GM23338 (cell line): ENCODE measurements at regions not wholly inside any gene's neighbourhood (a gene's known extent, or its start where the extent isn't known, plus 50 kb on each side); places are given as distances from the start of the nearest gene placed in this dataset.

ENCODE experiments used
- ATAC-seq: fragments of 200-7000 bp; cut with Tn5 transposase; 3 replicates; pipeline ENCODE4 v1.9.1; 2020
- DNase-seq: peaks from one replicate; pipeline ENCODE4 v3.0.0-alpha.2; 2015; ENCODE audit warnings: low spot score
- H2AFZ ChIP-seq: fragments of 200-600 bp; sonication (generic); 2 replicates; pipeline ENCODE4 v1.8.0; 2016; ENCODE audit warnings: antibody characterized with exemption, mild to moderate bottlenecking, moderate library complexity
- H3F3A ChIP-seq: fragments of 200-600 bp; sonication (generic); replicated peaks from 2 replicates; pipeline ENCODE4 v1.8.0; 2017; ENCODE audit warnings: antibody characterized with exemption, mixed run types, low read depth
- H3K27ac ChIP-seq: fragments of 200-600 bp; sonication (generic); 2 replicates; pipeline ENCODE4 v1.6.1; 2016; ENCODE audit warnings: low read depth
- H3K27me3 ChIP-seq: fragments of 200-600 bp; sonication (generic); 2 replicates; pipeline ENCODE4 v1.8.0; 2016; ENCODE audit warnings: mild to moderate bottlenecking, mixed run types, moderate library complexity; ENCODE audit not compliant: insufficient read depth
- H3K36me3 ChIP-seq: fragments of 200-600 bp; sonication (generic); 2 replicates; pipeline ENCODE4 v1.8.0; 2016; ENCODE audit warnings: mild to moderate bottlenecking; ENCODE audit not compliant: insufficient read depth
- H3K4me1 ChIP-seq: fragments of 200-600 bp; sonication (generic); 2 replicates; pipeline ENCODE4 v1.8.0; 2016; ENCODE audit warnings: mild to moderate bottlenecking, moderate library complexity; ENCODE audit not compliant: insufficient read depth
- H3K4me2 ChIP-seq: fragments of 200-600 bp; sonication (generic); 2 replicates; pipeline ENCODE4 v1.7.1; 2017; ENCODE audit warnings: mixed run types
- H3K4me3 ChIP-seq: fragments of 200-600 bp; sonication (generic); 2 replicates; pipeline ENCODE4 v1.6.1; 2016; ENCODE audit warnings: mixed run types
- H3K79me2 ChIP-seq: fragments of 200-600 bp; sonication (generic); replicated peaks from 2 replicates; pipeline ENCODE4 v1.8.0; 2017; ENCODE audit warnings: mild to moderate bottlenecking; ENCODE audit not compliant: insufficient read depth
- H3K9me2 ChIP-seq: fragments of 200-600 bp; sonication (generic); 2 replicates; pipeline ENCODE4 v1.8.0; 2017; ENCODE audit not compliant: insufficient read depth
- H4K20me1 ChIP-seq: fragments of 200-600 bp; sonication (generic); replicated peaks from 2 replicates; pipeline ENCODE4 v1.8.0; 2017; ENCODE audit warnings: mild to moderate bottlenecking; ENCODE audit not compliant: insufficient read depth
- H3K27ac Mint-ChIP-seq: 2 replicates; pipeline ENCODE4 v1.8.0; 2020; ENCODE audit warnings: inconsistent platforms, mild to moderate bottlenecking, moderate library complexity, mixed read lengths
- H3K27me3 Mint-ChIP-seq: 3 replicates; pipeline ENCODE4 v1.8.0; 2022; ENCODE audit warnings: low read depth, mild to moderate bottlenecking, moderate library complexity, mixed read lengths, inconsistent platforms; ENCODE audit not compliant: insufficient read depth, poor library complexity
- H3K36me3 Mint-ChIP-seq: 3 replicates; pipeline ENCODE4 v1.8.0; 2021; ENCODE audit warnings: low read depth, mild to moderate bottlenecking, inconsistent platforms, moderate library complexity, mixed read lengths
- H3K4me1 Mint-ChIP-seq: 3 replicates; pipeline ENCODE4 v1.8.0; 2020; ENCODE audit warnings: mild to moderate bottlenecking, inconsistent platforms, mixed read lengths
- H3K4me3 Mint-ChIP-seq: 3 replicates; pipeline ENCODE4 v1.8.0; 2021; ENCODE audit warnings: moderate library complexity, mild to moderate bottlenecking, inconsistent platforms, mixed read lengths
- H3K9me3 Mint-ChIP-seq: 3 replicates; pipeline ENCODE4 v1.8.0; 2020; ENCODE audit warnings: moderate library complexity, mild to moderate bottlenecking, inconsistent platforms, mixed read lengths
- CREB1 ChIP-seq: fragments of 250-450 bp; sonication (Bioruptor Pico); IDR thresholded peaks from 2 replicates; pipeline ENCODE4 v1.5.0; 2020; ENCODE audit warnings: low read depth, mild to moderate bottlenecking, moderate library complexity
- CTCF ChIP-seq, 2 experiments: fragments of 200-600 bp in 1 of 2; sonication (generic) in 1 of 2; conservative IDR thresholded peaks; 2 replicates each; pipeline versions ENCODE4 v1.5.1 to v1.6.1; 2016 to 2017; ENCODE audit warnings: antibody characterized with exemption in 2 of 2, low read depth in 2 of 2, mild to moderate bottlenecking in 2 of 2, moderate library complexity in 1 of 2
- ETS1 ChIP-seq: IDR thresholded peaks from 2 replicates; pipeline ENCODE4 v1.6.1; 2016; ENCODE audit warnings: antibody characterized with exemption
- EZH2 ChIP-seq: fragments of 200-600 bp; sonication (generic); IDR thresholded peaks from one replicate; pipeline ENCODE4 v1.8.0; 2017; ENCODE audit warnings: antibody characterized with exemption, mild to moderate bottlenecking, low read depth; ENCODE audit not compliant: unreplicated experiment
- EZH2phosphoT487 ChIP-seq: fragments of 200-600 bp; sonication (generic); IDR thresholded peaks from one replicate; pipeline ENCODE4 v1.8.1; 2018; ENCODE audit warnings: antibody characterized with exemption; ENCODE audit not compliant: unreplicated experiment
- JUNB ChIP-seq: IDR thresholded peaks from one replicate; pipeline ENCODE4 v1.6.1; 2016; ENCODE audit warnings: antibody characterized with exemption; ENCODE audit not compliant: unreplicated experiment
- NANOG ChIP-seq: IDR thresholded peaks from 2 replicates; pipeline ENCODE4 v1.6.1; 2016; ENCODE audit warnings: antibody characterized with exemption, borderline replicate concordance
- POLR2AphosphoS5 ChIP-seq: IDR thresholded peaks from 2 replicates; pipeline ENCODE4 v1.6.1; 2016; ENCODE audit warnings: antibody characterized with exemption, low read depth
- STAT1 ChIP-seq: IDR thresholded peaks from one replicate; pipeline ENCODE4 v1.6.1; 2016; ENCODE audit warnings: antibody characterized with exemption; ENCODE audit not compliant: unreplicated experiment
- ZNF114 ChIP-seq: fragments of 250-450 bp; sonication (Bioruptor Pico); IDR thresholded peaks from 2 replicates; pipeline ENCODE4 v1.5.0; 2020; ENCODE audit warnings: mild to moderate bottlenecking, moderate library complexity
- ZNF331 ChIP-seq: fragments of 250-450 bp; sonication (Bioruptor Pico); IDR thresholded peaks from 2 replicates; pipeline ENCODE4 v1.5.0; 2020; ENCODE audit warnings: low read depth, mild to moderate bottlenecking, moderate library complexity
- ZNF462 ChIP-seq: fragments of 250-450 bp; sonication (Bioruptor Pico); IDR thresholded peaks from 2 replicates; pipeline ENCODE4 v1.5.0; 2020; ENCODE audit warnings: mild to moderate bottlenecking, moderate library complexity
- TF ChIP-seq, protein P1 (sequence below): IDR thresholded peaks from one replicate; pipeline ENCODE4 v1.6.1; 2018; ENCODE audit warnings: antibody characterized with exemption; ENCODE audit not compliant: unreplicated experiment

DNA sequence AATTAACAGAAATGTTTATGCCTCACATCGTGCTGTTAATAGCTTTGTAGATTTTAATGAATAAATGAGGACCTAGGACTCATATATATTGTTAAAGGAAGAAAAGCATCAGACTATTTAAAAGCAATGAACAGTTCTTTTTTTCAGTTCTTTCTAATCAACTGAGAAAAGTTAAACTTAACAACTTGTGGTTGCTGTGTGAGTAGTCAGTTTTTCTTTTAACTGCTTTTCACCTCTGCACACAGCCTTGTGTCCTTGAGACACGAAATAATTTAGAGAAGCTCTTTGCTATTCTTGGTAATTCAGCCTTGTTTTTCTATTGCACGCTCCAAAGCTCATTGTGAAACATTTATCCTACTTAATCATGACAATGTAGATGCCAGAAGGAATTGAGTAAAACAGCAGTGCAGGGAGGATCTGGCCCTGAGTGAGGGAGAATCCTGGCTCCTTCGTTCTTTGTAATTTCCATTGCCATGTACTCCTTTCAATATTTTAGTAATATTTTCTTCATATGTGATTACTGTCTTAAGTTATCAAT, 499.0 kb downstream of the PYDC2 start:
- TF ChIP-seq ZNF331 (CRISPR knock-in tag) (no peak), EZH2phosphoT487 (no peak), POLR2AphosphoS5 (no peak), ZNF114 (CRISPR knock-in tag) (no peak), CREB1 (CRISPR knock-in tag) (no peak), JUNB (no peak), STAT1 (no peak), NANOG (no peak), ZNF462 (CRISPR knock-in tag) (no peak), CTCF (conservative IDR thresholded peaks at IDR 0.05; ENCODE audit: low read depth in 2 of 2) (no peak), EZH2 (no peak), ETS1 (no peak)
- TF ChIP-seq, protein P1, sequence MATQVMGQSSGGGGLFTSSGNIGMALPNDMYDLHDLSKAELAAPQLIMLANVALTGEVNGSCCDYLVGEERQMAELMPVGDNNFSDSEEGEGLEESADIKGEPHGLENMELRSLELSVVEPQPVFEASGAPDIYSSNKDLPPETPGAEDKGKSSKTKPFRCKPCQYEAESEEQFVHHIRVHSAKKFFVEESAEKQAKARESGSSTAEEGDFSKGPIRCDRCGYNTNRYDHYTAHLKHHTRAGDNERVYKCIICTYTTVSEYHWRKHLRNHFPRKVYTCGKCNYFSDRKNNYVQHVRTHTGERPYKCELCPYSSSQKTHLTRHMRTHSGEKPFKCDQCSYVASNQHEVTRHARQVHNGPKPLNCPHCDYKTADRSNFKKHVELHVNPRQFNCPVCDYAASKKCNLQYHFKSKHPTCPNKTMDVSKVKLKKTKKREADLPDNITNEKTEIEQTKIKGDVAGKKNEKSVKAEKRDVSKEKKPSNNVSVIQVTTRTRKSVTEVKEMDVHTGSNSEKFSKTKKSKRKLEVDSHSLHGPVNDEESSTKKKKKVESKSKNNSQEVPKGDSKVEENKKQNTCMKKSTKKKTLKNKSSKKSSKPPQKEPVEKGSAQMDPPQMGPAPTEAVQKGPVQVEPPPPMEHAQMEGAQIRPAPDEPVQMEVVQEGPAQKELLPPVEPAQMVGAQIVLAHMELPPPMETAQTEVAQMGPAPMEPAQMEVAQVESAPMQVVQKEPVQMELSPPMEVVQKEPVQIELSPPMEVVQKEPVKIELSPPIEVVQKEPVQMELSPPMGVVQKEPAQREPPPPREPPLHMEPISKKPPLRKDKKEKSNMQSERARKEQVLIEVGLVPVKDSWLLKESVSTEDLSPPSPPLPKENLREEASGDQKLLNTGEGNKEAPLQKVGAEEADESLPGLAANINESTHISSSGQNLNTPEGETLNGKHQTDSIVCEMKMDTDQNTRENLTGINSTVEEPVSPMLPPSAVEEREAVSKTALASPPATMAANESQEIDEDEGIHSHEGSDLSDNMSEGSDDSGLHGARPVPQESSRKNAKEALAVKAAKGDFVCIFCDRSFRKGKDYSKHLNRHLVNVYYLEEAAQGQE, result no peak
- Mint-ChIP-seq H3K27ac (peak overlapping the region; percentile 66), H3K36me3 (no peaks in the 10 kb centered on the region), H3K9me3 (no peaks in the 10 kb centered on the region), H3K4me1 (peaks cover 53% of the 10 kb centered on the region), H3K4me3 (no peak overlapping the region), H3K27me3 (peaks cover 2% of the 10 kb centered on the region)
- Histone ChIP-seq H3K27ac (no peak overlapping the region), H3F3A (no peaks in the 10 kb centered on the region), H3K4me2 (peak overlapping the region; percentile 7; the same call in 1 of the 2 replicates), H3K27me3 (no peaks in the 10 kb centered on the region), H3K4me1 (peaks cover 30% of the 10 kb centered on the region), H3K36me3 (no peaks in the 10 kb centered on the region), H3K4me3 (no peak overlapping the region), H4K20me1 (no peaks in the 10 kb centered on the region), H3K9me2 (no peaks in the 10 kb centered on the region), H3K79me2 (no peaks in the 10 kb centered on the region), H2AFZ (peak overlapping the region; percentile 24; the same call in 1 of the 2 replicates)
- DNase-seq (peak; percentile 2), ATAC-seq (peak; percentile 65)
